Activated naive CD4-positive, alpha-beta T cell treated with anti-CD3 and anti-CD28 coated beads, Interleukin-2, amount 50 U/mL, for 72 hours (primary cell): ENCODE measurements at regions not wholly inside any gene's neighbourhood (a gene's known extent, or its start where the extent isn't known, plus 50 kb on each side); places are given as distances from the start of the nearest gene placed in this dataset.

Source experiments
- ATAC-seq, 2 donors: fragments of 150-1000 bp; cut with Tn5 transposase; 2 replicates each; pipeline ENCODE4 v1.10.0; 2021; ENCODE audit warnings: mild to moderate bottlenecking in 2 of 2, moderate library complexity in 2 of 2
- DNase-seq, 2 donors: peaks; one replicate each; pipeline ENCODE4 v3.0.0; 2021 to 2022; ENCODE audit warnings: low spot score in 2 of 2
- H3K27ac Mint-ChIP-seq, 2 donors: one replicate each; pipeline ENCODE4 v1.8.0; 2022; ENCODE audit warnings: mild to moderate bottlenecking in 2 of 2, mixed read lengths in 2 of 2
- H3K36me3 Mint-ChIP-seq, 2 donors: one replicate each; pipeline ENCODE4 v1.8.0; 2022; ENCODE audit warnings: mixed read lengths in 2 of 2
- H3K9me3 Mint-ChIP-seq, 2 donors: one replicate each; pipeline ENCODE4 v1.8.0; 2022; ENCODE audit warnings: mixed read lengths in 2 of 2

DNA sequence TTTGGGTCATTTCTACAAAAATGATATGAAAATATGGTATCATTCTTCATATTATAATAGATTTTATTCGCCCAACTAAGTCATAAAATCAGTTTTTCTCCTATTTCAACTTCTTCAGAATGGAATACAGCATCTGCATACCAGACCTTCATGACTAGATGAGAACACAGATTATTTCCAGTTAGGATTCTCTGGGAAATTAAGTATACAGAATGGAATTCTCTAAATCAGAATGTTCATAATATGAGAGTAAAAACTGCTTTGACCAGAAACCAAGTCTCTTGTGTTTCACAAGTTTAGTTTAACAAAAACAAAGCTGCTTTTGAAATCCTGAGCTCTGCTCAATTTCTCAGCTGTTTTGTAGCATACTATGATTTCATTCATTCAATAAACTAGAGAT is 160.3 kb upstream of the SEMA3A start:
- Mint-ChIP-seq H3K9me3 (no peaks in the 10 kb centered on the region), H3K27ac (no peak overlapping the region), H3K36me3 (no peaks in the 10 kb centered on the region)
- DNase-seq (no peak), ATAC-seq (no peak)

DNA sequence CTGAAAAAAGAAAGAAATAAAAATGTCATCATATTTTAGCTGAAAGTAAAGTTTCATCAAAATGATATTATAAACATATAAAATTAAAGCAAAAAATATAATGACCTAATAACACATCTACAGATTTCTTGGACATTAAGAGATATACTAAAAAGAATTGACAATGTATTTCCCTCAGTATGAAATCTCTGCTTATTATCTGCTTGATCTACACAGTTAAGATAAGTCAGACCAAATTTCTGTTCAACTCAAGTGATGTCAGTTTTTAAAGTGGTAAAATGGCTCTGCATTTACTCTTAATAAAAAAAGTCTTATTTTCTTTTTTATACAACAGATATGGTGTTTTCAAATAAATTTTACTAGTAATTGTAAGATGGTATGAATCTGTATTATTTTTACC is 159.4 kb upstream of the SEMA3A start:
- no peak for ATAC-seq
- no peak for DNase-seq
- Mint-ChIP-seq H3K36me3 (no peaks in the 10 kb centered on the region), H3K27ac (no peak overlapping the region), H3K9me3 (no peaks in the 10 kb centered on the region)

DNA sequence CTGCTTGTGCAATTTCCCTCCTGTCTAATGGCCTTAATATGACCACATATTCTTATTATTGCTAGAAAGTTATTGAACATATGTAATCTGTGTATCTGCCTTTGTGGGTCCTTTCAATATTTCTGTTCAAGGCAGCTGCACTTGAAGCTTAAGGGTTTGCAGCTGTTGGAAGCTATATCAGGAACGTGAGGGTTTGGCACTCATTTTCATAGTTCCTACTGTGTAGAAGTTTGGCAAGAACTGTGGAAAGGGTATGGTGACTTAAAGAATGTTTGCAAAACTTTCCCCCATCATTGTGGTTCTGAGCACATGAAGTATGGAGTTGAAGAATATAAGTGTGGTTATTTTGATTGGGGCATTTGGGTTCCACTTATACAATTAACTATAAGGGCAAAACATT is 144.7 kb upstream of the SEMA3A start:
- ATAC-seq (no peak), DNase-seq (no peak)
- Mint-ChIP-seq H3K9me3 (no peaks in the 10 kb centered on the region), H3K27ac (no peak overlapping the region), H3K36me3 (no peaks in the 10 kb centered on the region)

DNA sequence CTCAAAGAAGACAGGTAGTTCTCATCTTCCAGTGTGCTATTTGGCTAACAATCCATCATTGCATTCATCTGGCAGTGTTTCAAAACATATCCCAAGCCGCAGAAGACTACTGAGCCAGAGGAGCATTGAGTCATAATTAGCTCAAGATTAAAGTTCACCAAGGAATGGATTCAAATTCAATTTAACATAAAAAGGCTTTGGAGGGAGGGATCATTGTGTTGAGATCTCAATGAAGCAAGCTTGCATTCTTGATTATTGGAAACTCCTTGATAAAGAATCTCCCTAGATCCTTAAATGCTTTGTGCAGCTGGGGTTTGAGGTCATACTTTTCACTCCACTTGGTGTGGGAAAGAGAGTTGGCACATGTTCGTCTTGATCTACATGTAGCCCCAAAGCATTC is 142.8 kb upstream of the SEMA3A start:
- no peak overlapping the region for H3K27ac Mint-ChIP-seq
- DNase-seq (no peak), ATAC-seq (no peak)
- H3K36me3 Mint-ChIP-seq = no peaks in the 10 kb centered on the region
- no peaks in the 10 kb centered on the region for H3K9me3 Mint-ChIP-seq

DNA sequence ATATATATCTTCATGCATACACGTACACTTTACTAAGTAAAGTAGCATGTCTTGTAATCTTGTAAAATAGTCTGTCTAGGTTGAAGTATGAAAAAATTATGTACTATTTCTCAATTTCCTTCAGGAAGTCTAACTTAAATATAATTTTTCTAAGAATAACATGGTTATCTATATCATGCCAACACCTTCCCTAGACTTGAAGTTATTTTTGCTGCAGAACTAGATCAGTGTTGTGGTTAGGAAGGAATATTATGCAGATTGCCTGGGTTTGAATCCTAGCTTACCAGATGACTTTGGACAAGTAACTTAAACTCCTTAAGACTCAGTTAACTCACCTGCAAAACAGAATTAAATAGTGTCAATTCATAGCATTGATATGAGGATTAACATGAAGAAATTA is 142.2 kb upstream of the SEMA3A start:
- no peaks in the 10 kb centered on the region for H3K9me3 Mint-ChIP-seq

DNA sequence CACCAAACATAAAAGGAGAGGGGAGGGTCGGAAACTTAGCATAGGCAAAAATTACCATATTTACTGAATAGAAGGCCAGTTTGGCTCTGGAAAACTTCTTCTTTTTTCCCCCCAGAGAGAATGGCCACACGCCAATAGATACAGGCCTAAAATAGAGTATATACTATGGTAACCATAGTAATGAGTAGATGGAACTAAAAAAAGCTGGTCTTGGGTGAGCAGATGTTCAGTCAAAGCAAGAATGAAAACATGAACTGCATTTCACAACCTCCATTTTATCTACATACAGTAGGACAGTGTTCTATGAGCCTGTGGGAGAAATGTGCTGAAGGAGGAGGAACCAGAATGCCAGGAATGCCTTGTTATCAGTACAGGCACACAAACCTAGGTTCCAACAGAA is 141.7 kb upstream of the SEMA3A start:
- H3K36me3 Mint-ChIP-seq = no peaks in the 10 kb centered on the region
- no peak overlapping the region for H3K27ac Mint-ChIP-seq
- no peaks in the 10 kb centered on the region for H3K9me3 Mint-ChIP-seq
- DNase-seq (no peak), ATAC-seq (no peak)

More for the DNA sequence above, 142.2 kb upstream of the SEMA3A start:
- no peaks in the 10 kb centered on the region for H3K36me3 Mint-ChIP-seq
- no peak overlapping the region for H3K27ac Mint-ChIP-seq
- ATAC-seq = no peak
- DNase-seq = no peak

DNA sequence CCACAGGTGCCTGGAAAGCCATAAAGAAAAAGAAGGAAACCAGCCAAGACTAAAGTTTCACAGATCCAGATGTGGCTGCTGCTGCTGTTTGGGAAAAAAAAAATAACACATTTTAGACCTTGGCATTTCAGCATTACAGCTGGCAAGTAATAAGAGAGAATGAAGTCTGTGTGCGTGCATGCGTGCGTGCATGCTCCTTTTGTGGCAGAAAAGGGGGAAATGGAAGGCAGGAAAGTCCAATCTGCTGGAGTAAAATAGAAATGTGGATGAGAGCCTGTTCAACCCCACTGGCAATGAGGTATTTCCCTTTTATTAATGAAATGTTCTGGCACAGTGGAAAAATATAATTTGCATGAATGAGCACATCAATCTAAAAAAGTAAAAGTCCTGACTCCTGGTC is 137.0 kb upstream of the SEMA3A start:
- Mint-ChIP-seq H3K27ac (no peak overlapping the region), H3K9me3 (no peaks in the 10 kb centered on the region), H3K36me3 (no peaks in the 10 kb centered on the region)
- DNase-seq (no peak), ATAC-seq (no peak)

DNA sequence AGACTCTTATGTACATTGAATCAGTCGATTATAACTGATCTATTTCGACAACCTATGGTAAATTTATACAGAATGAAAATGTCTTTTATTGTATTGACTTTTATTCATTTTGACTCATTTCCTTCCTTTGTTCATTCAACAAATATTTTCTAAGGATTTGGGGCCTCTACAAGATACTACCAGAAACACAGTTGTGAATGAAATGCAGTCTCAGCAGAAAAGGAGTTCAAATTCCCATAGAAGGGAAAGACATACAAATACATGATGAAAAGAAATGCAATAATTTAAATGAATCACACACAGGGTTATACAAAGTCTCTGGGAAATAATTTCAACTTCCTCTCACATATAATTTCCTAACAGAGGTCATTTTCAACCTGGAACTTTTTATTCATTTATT is 134.0 kb upstream of the SEMA3A start:
- no peak for ATAC-seq
- DNase-seq = no peak
- no peaks in the 10 kb centered on the region for H3K36me3 Mint-ChIP-seq
- no peak overlapping the region for H3K27ac Mint-ChIP-seq
- H3K9me3 Mint-ChIP-seq = no peaks in the 10 kb centered on the region

DNA sequence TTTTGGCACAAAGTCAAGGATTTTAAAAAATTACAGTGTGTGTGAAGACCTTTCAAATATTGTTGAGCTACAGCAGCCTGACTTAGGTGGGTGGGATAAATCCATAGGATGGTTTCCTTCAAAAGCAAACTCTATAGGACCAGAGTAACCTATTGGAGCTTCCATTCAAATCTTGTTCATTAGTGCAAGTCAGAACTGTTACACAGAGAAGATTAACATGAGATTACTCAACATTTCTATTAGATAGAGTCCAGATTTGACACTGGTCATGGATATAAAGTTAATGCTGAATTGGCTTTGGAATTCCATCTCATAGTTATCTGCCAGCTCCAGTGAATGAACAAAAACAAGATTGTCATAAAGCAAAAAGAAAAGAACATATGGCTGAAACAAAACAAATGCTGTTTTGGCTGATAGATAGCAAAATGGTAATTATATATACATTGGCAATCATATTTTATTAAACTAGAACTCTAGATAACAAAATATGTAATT is 129.6 kb upstream of the SEMA3A start:
- H3K27ac Mint-ChIP-seq = no peak overlapping the region
- H3K36me3 Mint-ChIP-seq = no peaks in the 10 kb centered on the region
- no peaks in the 10 kb centered on the region for H3K9me3 Mint-ChIP-seq
- no peak for DNase-seq
- ATAC-seq = no peak

DNA sequence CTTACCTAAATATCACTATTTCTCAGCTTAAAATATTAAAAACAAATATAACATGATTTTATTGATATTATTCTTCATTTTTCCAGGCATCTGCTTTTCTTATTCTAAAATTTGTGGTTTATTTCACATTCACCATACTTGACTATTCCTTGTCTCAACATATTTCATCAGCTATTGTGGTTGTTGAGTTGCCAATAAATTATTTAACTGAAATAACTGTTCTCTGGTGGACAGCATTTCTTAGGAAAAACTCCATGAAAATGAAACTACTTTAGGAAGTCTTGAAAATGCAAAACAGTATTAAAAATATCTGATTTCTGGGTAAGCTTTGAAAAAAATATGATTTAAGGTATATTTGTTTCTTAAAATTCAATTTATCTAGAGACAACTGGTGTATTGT is 122.9 kb upstream of the SEMA3A start:
- Mint-ChIP-seq H3K27ac (no peak overlapping the region), H3K9me3 (no peaks in the 10 kb centered on the region)
- no peak for ATAC-seq

DNA sequence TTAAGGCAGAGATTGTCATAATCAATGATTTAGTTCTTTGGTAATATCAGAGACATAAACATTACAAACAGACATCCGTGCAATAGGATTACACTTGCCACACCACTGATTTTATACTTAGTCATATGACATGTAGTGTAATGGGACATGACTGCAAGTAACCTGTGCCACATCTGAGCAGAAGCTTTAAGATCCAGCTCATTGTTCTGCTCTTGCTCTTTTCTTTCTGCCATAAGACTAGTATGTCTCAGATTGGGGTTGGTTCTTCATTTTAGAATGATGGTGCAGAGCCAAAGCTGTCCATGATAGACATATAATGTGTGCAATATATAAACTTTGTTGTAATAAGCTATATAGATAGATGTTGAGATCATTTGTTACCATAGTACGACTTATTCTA is 119.7 kb upstream of the SEMA3A start:
- ATAC-seq = no peak
- H3K36me3 Mint-ChIP-seq = no peaks in the 10 kb centered on the region
- DNase-seq = no peak
- H3K27ac Mint-ChIP-seq = no peak overlapping the region
- no peaks in the 10 kb centered on the region for H3K9me3 Mint-ChIP-seq

More for the DNA sequence above, 122.9 kb upstream of the SEMA3A start:
- H3K36me3 Mint-ChIP-seq = no peaks in the 10 kb centered on the region
- no peak for DNase-seq

DNA sequence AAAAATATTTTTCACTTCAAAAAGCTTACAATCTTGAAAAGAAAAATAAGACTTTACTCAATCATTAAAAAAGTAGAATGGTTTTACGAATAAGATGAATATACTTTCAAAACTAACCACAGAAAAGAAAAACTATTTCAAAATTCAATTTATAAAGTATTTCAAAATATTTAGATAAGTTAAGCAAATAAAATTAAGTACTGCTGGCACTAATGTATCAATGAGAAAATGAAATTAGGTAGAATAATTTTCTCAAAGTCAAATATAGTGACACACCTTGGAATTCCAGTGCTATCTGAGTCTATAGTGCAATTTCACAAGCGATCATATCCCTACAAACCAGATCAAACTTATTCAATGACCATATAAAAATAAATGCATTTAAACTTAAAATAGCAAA is 109.8 kb upstream of the SEMA3A start:
- no peak for ATAC-seq
- no peak for DNase-seq
- Mint-ChIP-seq H3K27ac (no peak overlapping the region), H3K36me3 (no peaks in the 10 kb centered on the region), H3K9me3 (no peaks in the 10 kb centered on the region)

DNA sequence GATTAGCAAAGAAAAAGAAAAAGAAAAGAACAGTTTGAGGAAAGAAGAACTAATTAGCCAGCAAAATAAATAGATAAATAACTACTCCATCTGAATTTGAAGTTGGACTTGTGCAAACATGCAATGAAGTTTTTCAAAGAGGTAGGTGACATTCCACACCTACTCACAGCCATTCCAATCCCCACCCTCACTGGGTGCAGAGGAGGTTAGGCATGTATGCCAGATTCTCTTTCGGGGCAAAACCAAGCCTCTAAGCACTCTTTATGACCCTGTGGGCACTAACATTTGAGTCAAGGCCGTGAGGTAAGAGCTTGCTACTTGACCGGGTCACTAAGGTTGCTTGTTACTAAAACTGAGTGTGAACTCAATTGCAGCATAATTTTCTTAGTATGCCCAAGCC is 108.4 kb upstream of the SEMA3A start:
- Mint-ChIP-seq H3K27ac (no peak overlapping the region), H3K9me3 (no peaks in the 10 kb centered on the region), H3K36me3 (no peaks in the 10 kb centered on the region)
- no peak for ATAC-seq
- DNase-seq = no peak

DNA sequence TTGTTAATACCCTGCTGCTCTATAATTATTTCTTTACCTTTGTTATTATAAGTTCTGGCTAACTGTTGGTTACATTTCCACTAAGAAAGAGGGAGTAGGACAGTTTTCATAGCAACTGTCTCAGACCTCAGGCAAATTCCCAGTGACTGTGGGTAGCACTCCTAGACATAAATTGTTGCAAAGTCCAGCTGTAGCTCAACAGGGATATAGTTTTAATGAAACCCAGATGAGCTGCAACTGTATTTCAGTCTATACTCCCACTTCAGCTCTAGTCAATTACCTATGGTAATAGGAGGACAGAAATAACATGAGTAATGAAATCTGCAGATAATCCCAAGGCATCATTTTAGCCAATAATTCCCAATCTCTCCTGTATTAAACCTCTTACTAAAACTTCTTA is 103.0 kb upstream of the SEMA3A start:
- no peak for ATAC-seq
- no peak overlapping the region for H3K27ac Mint-ChIP-seq
- no peaks in the 10 kb centered on the region for H3K36me3 Mint-ChIP-seq
- H3K9me3 Mint-ChIP-seq = no peaks in the 10 kb centered on the region
- DNase-seq = no peak

DNA sequence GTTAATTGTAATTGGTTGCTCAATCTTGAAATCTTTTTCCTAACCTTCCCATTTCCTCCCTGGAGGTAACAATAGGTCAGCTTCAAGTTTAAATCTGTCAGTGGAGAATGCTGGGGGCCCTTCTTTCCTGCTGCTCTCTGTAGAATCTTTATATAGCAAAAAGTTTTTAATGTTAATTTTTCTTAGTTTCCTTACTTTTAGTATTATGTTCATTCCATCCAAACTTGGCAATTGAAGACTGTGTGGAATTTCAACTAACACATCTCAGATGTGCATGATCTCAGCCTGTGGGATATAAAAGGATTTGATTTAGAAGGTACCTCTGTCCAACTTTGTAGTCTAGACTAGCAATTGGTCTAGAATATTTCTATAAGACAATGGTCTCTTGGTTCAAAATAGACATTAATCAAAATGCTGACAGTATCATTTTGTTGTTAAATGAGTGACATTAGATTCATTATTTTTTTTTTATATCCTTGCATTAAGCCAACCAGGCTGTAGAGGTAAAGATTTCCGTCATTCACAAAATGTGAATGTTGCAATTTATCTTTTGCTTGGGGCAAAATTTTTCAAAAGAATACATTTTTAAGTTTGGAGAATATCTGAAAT is 100.4 kb upstream of the SEMA3A start:
- H3K9me3 Mint-ChIP-seq = no peaks in the 10 kb centered on the region

DNA sequence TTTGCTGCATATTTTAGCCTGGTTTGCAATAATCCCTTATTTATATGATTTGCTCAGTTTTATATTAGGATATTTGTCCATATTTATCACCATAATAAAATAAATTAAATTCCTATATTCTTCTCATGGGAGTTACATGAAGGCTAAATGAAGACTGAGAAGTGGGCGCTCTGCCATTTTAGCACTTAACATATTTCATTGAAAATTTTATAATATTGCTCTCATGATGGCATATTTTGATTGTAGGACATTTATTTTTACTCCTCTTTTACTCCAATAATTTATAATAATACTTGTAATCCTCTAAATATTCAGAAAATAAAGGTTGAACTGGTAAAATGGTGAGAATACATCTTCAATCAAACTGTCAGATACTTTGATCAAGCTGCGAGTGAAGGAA is 99.8 kb upstream of the SEMA3A start:
- ATAC-seq = no peak
- H3K27ac Mint-ChIP-seq = no peak overlapping the region
- no peaks in the 10 kb centered on the region for H3K9me3 Mint-ChIP-seq
- H3K36me3 Mint-ChIP-seq = no peaks in the 10 kb centered on the region
- DNase-seq = no peak

More for the DNA sequence above, 100.4 kb upstream of the SEMA3A start:
- Mint-ChIP-seq H3K27ac (no peak overlapping the region), H3K36me3 (no peaks in the 10 kb centered on the region)
- DNase-seq = no peak
- no peak for ATAC-seq

DNA sequence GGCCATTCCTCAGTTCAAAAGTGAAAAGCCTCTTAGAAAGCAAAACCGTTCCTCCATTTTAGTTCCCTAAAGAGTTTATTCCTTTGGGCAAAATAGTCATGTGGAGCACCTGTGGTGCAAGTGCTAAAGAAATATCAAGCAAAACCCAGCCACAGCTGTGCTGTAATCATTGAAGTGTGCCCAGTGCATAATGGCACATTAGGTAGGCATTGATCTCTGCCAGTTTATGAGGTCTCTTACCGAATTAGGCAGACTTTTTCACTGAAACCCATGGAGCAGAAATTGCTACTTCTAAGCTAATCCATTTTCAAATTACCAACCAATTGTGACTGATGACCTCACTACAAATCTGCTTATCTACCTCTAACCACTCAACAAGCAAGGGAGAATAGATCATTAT is 97.2 kb upstream of the SEMA3A start:
- Mint-ChIP-seq H3K9me3 (no peaks in the 10 kb centered on the region), H3K27ac (no peak overlapping the region), H3K36me3 (no peaks in the 10 kb centered on the region)
- DNase-seq (no peak), ATAC-seq (no peak)

DNA sequence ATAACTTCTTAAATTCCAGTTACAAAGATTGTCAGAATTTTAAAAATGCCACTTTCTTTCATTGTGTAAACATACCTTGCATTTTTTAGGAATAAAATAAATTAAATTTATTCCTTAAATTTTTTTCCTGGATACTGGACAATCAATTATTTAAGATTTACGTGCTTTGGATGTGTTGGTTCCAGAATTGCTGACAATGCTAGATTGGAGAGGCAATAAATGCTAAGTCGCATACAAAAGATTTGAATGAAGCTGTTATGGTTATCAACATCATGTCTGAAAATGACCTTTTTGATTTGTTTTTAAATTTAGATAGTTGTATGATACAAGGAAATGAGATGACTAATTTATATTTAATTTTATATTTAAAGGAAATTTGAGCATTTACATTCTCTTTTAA is 89.2 kb upstream of the SEMA3A start:
- Mint-ChIP-seq H3K36me3 (no peaks in the 10 kb centered on the region), H3K9me3 (no peaks in the 10 kb centered on the region), H3K27ac (no peak overlapping the region)
- DNase-seq (no peak), ATAC-seq (no peak)

DNA sequence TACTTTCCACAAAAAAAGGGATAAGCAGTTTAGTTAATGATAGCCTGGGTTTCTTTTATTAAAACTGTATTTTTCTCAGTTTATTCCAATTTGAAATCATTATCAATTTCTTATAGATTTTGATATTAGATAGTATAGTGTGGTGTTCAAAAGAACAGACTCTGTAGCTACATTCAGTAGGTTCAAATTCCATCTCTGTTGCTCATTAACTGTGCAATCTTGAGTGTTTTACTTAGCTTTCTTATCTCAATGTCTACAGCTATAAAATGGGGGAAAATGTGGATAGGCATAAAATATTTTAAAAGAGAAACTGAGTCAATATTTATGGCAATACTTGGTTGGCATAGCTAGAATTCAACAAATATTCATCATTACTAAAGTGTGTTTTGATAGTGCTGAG is 86.9 kb upstream of the SEMA3A start:
- ATAC-seq = no peak
- Mint-ChIP-seq H3K27ac (no peak overlapping the region), H3K9me3 (no peaks in the 10 kb centered on the region), H3K36me3 (no peaks in the 10 kb centered on the region)
- DNase-seq = no peak
